ENCODE measurements at regions not wholly inside any gene's neighbourhood (a gene's known extent, or its start where the extent isn't known, plus 50 kb on each side); places are given as distances from the start of the nearest gene placed in this dataset.

DNA sequence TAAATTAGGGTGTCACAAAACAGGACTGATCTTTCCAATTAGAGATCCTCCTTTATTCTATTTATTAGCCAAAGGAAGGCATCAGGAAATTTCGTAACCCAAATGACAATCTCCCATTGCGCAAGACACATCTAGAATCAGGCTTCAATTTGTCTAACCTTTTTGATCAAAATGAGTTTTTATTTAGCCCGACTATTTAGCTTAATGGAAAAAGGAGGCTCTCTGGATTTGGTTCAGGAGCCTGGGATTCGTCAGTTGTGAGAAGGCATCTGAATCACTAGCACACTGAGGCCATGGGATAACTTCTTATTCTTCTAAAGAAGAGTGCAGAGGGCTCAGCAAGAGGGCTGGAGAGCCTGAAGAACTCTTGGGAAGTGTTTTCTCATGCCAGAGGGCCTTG, 332.1 kb upstream of the ETAA1 start:
- TF ChIP-seq GATA3 (IDR thresholded peaks at IDR 0.05; ENCODE audit: low read depth, low read length) (no peak), GATA2 (IDR thresholded peaks at IDR 0.05; ENCODE audit: low read depth, low read length) (no peak)

Measured in SH-SY5Y (cell line).